HG02884 (cell line): ENCODE measurements at regions not wholly inside any gene's neighbourhood (a gene's known extent, or its start where the extent isn't known, plus 50 kb on each side); places are given as distances from the start of the nearest gene placed in this dataset.

ENCODE experiments used
- ATAC-seq: cut with Tn5 transposase; IDR thresholded peaks from one replicate; pipeline ENCODE4 v1.9.1; 2021; ENCODE audit warnings: mild to moderate bottlenecking, moderate library complexity; ENCODE audit not compliant: unreplicated experiment

DNA sequence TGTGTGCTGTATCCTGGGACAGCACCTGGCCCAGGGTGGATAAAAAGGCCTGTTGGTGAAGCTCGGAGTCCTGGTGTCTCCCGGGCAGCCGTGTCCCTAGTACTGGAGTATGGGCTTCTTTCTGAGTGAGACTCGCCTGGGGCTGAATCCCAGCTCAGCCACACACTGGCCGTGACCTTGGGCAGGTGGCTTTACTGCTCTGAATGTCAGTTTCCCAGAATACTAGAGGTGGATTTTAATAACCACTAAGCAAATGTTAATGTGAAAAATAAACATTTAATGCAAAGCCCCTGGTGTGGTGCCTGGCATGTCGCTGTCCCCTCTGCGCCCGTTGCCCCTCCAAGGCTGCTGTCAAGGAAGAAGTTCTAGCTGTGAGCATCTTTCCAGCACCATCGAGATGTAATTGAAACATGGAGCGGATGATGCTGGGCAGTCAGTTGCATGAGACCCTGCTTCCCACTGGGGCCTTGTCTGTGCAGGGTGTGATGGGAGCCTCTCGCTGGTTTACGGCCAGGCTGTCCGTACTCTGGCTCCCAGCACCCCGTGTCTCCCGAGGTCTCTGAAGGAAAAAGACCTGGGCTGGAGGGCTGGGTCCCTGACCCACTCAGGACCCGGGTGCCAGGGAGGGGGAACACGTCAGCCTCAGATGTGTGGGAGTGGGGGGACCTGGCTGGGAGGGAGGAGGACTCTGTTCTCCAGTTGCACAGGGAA is 527.8 kb downstream of the MATN1 start:
- no peak for ATAC-seq

- ATAC-seq = no peak
These were observed 528.5 kb downstream of the MATN1 start for GRCh38 chr1:30194741-30195423.

DNA sequence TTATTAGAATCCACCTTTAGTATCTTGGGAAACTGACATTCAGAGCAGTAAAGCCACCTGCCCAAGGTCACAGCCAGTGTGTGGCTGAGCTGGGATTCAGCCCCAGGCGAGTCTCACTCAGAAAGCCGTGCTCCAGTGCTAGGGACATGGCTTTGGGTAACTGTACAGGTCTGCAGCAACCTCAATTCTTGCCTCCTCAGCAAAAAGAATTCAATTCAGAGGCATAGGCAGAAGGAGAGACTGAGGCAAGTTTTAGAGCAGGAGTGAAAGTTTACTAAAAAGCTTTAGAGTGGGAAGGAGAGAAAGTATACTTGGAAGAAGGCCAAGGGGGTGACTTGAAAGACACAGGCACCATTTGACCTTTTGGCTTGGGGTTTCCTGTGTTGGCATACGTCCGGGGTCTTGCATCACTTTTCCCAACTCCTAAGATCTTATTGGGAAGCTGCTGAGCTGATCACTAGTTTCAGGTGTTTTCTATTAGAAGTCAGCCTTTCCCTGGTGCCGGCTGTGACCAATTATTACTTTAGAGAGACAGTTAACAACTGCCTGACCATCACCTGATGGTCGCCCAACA is 529.3 kb downstream of the MATN1 start:
- no peak for ATAC-seq

- no peak for ATAC-seq
These were observed 530.3 kb downstream of the MATN1 start for GRCh38 chr1:30192969-30193630.

GRCh38 chr1:30191154-30191702 is 532.2 kb downstream of the MATN1 start:
- no peak for ATAC-seq

DNA sequence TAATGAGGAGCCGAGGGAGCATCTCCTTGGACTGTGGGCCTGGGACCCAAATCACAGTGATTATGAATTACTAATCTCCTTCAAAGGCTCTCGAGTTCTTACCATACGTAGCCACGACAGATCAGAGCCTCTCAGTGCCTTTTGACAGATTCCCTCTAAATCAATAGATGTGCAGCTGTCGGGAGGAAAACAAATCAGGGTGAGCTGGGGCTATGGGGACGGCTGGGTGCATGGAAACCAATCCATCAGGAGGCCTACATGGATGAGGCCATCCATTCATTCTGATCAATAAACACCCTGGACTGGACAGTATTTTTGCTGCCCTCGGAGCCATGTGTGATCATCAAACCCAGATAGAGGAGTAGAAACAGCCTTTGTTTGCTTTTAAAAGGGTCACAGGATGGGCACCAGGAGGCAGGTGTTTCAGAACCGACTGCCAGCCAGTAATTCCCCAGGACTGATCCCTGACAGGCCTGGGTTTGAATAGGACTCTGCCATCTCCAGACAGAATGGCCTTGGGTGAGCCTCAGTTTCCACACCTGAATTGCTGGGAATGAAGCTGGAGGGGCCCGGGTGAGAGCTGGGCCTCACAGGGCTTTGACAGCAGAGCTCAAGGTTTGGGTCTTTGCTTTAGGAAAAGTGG is 532.8 kb downstream of the MATN1 start:
- no peak for ATAC-seq

DNA sequence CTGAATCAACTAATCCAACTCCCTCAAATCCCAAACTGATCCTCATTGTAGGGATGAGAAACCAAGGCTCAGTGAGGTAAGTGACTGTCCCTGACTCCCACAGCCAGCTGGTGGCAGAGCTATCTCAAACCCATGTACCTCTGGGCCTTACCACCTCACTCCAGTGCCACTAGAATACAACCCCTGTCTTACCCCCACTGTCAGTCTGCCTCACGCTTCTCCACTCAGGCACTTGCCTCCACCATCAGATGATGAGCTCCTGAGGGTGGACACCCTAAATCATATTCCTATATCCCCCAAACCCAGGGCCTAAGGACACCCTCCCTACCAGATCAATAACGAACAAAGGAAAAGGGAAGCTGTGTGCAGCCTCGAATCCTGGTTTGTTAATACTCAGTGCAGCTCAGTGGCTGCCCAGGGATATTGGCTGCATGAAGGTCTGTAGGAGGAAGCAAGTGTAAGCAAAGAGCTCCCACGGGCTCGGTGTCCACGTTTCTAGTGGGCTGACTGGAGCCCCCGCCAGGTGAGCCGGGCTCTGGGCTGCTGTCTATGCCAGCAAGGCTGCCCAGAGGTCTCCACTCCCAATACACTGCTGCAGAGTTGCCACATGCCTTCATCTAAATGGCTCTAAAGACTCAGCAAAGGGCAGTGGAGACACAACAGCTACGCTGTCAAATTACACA is 533.4 kb downstream of the MATN1 start:
- ATAC-seq = no peak

DNA sequence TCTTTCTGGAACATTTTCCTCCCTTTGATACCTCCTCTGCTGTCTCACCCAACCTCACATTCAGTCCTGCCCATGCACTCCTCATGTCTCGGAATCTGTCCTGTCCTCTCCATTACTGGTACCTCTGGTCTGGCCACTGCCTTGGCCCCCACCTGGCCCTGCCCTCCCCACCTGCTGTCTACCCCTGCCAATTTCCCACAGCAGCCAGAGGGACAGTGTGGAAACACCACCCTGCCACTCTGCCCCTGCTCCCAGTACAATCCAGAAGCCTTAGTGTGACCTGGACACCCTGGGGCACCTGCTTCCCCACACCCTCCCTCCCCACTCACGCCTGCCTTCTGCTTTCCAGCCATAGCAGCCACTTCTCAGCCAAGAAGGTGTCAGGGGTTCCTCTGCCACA is 534.4 kb downstream of the MATN1 start:
- ATAC-seq = no peak

DNA sequence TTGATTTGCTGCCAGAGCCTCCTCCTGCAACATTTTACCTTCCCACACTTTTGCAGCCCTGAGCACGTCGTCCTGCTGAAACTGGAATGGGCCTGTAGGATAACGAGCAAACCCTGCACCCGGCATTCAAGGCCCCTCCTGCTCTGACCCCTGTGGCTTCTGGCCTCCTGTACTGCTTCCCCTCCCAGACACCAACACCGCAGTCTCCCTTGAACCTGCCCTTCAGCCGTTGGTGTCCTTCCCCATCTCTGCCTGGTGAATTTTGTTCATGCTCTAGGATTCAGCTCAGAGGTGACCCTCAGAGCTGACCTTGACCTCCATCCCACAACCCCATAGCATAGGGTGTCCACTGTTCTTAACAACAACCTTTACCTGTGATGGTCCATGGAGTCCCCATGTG is 535.1 kb downstream of the MATN1 start:
- ATAC-seq = no peak

DNA sequence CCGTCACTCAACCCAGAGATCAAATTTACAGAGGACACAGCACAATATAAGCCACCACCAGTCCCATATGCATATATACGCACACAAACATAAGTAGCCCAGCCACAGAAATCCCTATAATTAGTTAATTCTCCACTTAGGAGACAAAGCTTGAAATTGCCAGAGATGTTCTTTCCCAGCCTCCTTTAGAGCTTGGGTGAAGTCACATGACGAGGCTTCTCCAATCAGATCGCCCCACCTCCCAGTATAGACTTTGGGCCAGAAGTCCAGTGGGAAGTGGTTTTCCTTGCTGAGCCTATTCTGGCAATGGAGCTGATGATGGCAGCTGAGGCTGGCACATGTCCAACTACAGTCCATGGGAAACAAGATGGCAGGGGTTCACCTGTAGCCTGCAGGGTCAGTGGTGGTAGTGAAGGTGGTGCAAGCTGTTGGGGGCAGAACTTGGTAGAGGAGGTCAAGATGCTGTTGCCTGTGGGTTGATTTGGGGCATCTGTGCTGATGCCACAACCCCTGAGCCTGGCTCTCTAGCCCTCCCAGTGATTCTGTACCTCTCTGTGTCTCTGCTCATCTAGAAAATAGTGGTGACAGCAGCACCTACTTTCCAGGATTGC is 535.9 kb downstream of the MATN1 start:
- ATAC-seq = no peak

DNA sequence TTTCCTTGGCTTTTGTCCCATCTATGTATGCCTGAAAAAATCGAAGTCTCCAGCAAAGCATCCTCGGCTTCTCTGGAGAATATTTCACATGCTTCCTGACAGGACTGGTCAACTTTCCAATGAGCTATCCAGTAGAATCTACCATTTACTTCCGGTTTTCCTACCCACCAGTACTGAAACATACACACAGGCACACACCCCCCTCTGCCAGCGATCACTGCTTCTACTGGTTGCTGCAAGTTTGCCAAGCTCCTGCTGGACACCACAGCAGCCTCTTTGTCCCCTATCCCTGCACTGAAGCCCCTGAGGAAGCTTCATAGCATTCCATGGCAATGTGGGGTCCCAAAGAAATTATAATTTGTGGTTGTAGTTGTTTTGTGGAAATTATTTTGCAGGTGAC is 536.8 kb downstream of the MATN1 start:
- no peak for ATAC-seq

GRCh38 chr1:30185809-30186208 is 537.6 kb downstream of the MATN1 start:
- no peak for ATAC-seq

- no peak for ATAC-seq
These were observed 538.1 kb downstream of the MATN1 start for GRCh38 chr1:30185313-30185712.

DNA sequence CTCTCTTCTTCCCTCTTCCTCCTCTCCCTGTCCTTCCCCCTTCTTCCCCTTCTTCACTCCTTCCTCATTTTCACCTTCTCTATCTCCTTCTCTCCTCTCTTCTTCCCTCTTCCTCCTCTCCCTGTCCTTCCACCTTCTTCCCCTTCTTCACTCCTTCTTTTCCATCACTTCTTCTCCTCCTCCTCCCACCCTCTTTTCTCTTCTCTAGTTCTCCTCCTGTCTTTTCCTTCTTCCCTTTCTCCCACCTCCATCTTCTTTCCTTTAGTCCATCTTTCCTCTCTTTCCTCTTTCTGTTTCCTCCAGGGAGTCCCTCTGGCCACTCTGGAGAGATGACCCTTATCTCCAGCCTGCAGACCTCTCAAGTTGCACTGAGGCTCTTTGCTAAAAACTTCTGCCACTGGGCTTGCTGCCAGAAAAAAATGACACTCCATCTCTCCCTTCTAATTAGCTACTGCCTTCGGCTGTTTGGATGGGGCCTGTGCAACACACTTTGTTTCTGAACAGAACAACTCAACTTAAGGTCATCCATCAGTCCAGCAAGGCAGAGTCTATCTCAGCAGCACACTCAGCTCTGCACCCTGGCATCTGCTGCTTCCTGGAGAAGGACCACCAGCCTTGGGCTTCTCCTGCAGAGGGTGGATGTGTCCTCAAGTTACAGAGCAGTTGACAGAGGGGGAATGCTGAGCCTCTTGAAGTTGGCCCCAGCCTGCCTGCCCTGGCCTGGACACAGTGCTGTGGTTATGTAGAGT is 538.8 kb downstream of the MATN1 start:
- no peak for ATAC-seq

- no peak for ATAC-seq
These were observed 539.5 kb downstream of the MATN1 start for GRCh38 chr1:30183895-30184294.

GRCh38 chr1:30183006-30183405 is 540.4 kb downstream of the MATN1 start:
- no peak for ATAC-seq

GRCh38 chr1:30179942-30180543 is 543.3 kb downstream of the MATN1 start:
- ATAC-seq = no peak

DNA sequence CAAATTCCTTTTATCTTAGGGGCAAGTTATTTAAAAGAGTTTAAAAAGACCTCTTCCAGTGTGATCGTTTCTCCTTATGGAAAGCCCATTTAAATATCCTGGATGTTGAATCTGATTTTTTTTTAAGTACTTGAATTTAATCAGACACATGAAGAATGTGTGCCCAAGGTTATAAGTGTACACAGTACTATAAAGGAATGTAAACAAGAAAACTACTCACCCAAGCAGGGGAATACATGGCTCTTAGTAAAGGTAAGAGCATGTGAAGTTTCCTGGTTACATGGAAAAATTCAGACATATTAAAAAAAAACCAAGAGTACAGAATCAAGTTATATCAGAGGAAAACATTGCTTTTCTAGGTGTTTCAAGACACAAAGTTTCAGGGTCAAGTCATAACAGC is 546.9 kb downstream of the MATN1 start:
- no peak for ATAC-seq

- ATAC-seq = no peak
These were observed 548.9 kb downstream of the MATN1 start for GRCh38 chr1:30174499-30174898.
